Upper lobe of left lung (tissue), 6 donors: ENCODE measurements at regions not wholly inside any gene's neighbourhood (a gene's known extent, or its start where the extent isn't known, plus 50 kb on each side); places are given as distances from the start of the nearest gene placed in this dataset.

Source experiments
- ATAC-seq, 2 donors: fragments of 200-7000 bp; cut with Tn5 transposase; one replicate each; pipeline ENCODE4 v1.9.1; 2022; ENCODE audit warnings: mild to moderate bottlenecking in 2 of 2, moderate library complexity in 2 of 2; ENCODE audit not compliant: low FRiP score in 2 of 2
- DNase-seq, 2 donors: peaks; one replicate each; pipeline ENCODE4 v3.0.0-alpha.2; 2019 to 2020
- H3K27ac ChIP-seq, 4 donors: fragments of 200-600 bp; sonication (generic); one replicate each; pipeline ENCODE4 v1.5.1; 2016 to 2019
- H3K27me3 ChIP-seq, 4 donors: fragments of 200-600 bp; sonication (generic); one replicate each; pipeline ENCODE4 v1.5.1; 2017 to 2019
- H3K36me3 ChIP-seq, 4 donors: fragments of 200-600 bp; sonication (generic); one replicate each; pipeline ENCODE4 v1.5.1; 2016 to 2019
- H3K4me1 ChIP-seq, 4 donors: fragments of 200-600 bp; sonication (generic); one replicate each; pipeline ENCODE4 v1.5.1; 2018 to 2019
- H3K4me3 ChIP-seq, 4 donors: fragments of 200-600 bp; sonication (generic); one replicate each; pipeline ENCODE4 v1.5.1; 2017 to 2019; ENCODE audit warnings: mild to moderate bottlenecking in 2 of 4, moderate library complexity in 1 of 4
- H3K9me3 ChIP-seq, 4 donors: fragments of 200-600 bp; sonication (generic); one replicate each; pipeline ENCODE4 v1.5.1; 2018 to 2019
- EP300 ChIP-seq, 4 donors: sonication (generic); formaldehyde crosslinking; IDR thresholded peaks; one replicate each; pipeline ENCODE4 v1.5.1; 2017; ENCODE audit warnings: antibody characterized with exemption in 4 of 4, control low read depth in 2 of 4
- POLR2A ChIP-seq, 4 donors: fragments of 450-650 bp; IDR thresholded peaks; one replicate each; pipeline ENCODE4 v1.5.1; 2016 to 2017; ENCODE audit warnings: antibody characterized with exemption in 4 of 4, mild to moderate bottlenecking in 2 of 4
- POLR2AphosphoS5 ChIP-seq, 2 donors: sonication (generic); formaldehyde crosslinking; IDR thresholded peaks; one replicate each; pipeline ENCODE4 v1.5.1; 2017; ENCODE audit warnings: antibody characterized with exemption in 2 of 2
- WGBS, 2 donors: methylation state at CpG; one replicate each; pipeline ENCODE4 v1.1.5; 2017 to 2018; 5-methylcytosine and 5-hydroxymethylcytosine counted together
- TF ChIP-seq, protein P1 (sequence below), 6 experiments: fragments of 450-650 bp in 4 of 6; fragments of 200-600 bp in 2 of 6; sonication (generic) in 2 of 6; IDR thresholded peaks; one replicate each; pipeline ENCODE4 v1.5.1; 2016 to 2019; ENCODE audit warnings: antibody characterized with exemption in 6 of 6
- donor health status: DM: no; HTN: no; CAD: no; lungs with moderate emphysema.
- donor health status: DM: no; HTN: yes; CAD: no; lungs with severe emphysema.

DNA sequence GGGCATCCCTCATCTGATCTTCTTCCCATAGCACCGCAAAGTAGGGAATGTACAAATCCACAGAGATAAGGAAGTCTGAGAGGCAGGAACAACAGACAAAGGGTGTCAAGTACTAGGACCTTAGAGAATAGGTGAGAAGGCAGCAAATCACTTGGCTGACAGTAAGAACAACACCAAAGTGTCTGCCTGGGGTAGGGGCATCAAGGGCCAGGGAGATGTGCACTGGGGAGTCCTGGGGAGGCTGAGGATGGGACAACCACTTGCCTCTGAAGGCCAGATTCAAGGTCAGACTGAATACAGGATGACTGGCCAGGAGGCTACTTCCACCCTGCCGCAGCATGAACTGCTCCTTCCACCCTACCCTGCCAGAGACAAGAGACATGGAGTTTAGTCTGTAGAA, 1040.8 kb downstream of the BCL11B start:
- ATAC-seq (no peak), DNase-seq (no peak)
- Histone ChIP-seq H3K27ac (no peak overlapping the region), H3K27me3 (no peaks in the 10 kb centered on the region), H3K9me3 (no peaks in the 10 kb centered on the region), H3K36me3 (no peaks in the 10 kb centered on the region), H3K4me3 (no peak overlapping the region), H3K4me1 (no peaks in the 10 kb centered on the region)
- 81 to 88% methylated on average over 2 of the region's 2 CpGs for WGBS, 2 donors
- TF ChIP-seq POLR2AphosphoS5 (IDR thresholded peaks at IDR 0.05) = no peak
- no peak for TF ChIP-seq POLR2A (IDR thresholded peaks at IDR 0.05)
- no peak for TF ChIP-seq EP300 (IDR thresholded peaks at IDR 0.05)
- TF ChIP-seq, protein P1, sequence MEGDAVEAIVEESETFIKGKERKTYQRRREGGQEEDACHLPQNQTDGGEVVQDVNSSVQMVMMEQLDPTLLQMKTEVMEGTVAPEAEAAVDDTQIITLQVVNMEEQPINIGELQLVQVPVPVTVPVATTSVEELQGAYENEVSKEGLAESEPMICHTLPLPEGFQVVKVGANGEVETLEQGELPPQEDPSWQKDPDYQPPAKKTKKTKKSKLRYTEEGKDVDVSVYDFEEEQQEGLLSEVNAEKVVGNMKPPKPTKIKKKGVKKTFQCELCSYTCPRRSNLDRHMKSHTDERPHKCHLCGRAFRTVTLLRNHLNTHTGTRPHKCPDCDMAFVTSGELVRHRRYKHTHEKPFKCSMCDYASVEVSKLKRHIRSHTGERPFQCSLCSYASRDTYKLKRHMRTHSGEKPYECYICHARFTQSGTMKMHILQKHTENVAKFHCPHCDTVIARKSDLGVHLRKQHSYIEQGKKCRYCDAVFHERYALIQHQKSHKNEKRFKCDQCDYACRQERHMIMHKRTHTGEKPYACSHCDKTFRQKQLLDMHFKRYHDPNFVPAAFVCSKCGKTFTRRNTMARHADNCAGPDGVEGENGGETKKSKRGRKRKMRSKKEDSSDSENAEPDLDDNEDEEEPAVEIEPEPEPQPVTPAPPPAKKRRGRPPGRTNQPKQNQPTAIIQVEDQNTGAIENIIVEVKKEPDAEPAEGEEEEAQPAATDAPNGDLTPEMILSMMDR (IDR thresholded peaks at IDR 0.05) = no peak

- Histone ChIP-seq H3K4me1 (no peaks in the 10 kb centered on the region), H3K27me3 (no peaks in the 10 kb centered on the region), H3K4me3 (no peak overlapping the region), H3K36me3 (no peaks in the 10 kb centered on the region), H3K9me3 (no peaks in the 10 kb centered on the region), H3K27ac (no peak overlapping the region)
- no peak for TF ChIP-seq POLR2A (IDR thresholded peaks at IDR 0.05)
- no peak for TF ChIP-seq POLR2AphosphoS5 (IDR thresholded peaks at IDR 0.05)
- TF ChIP-seq, protein P1 (IDR thresholded peaks at IDR 0.05) = no peak
- no peak for TF ChIP-seq EP300 (IDR thresholded peaks at IDR 0.05)
- no peak for DNase-seq
- no peak for ATAC-seq
- WGBS, 2 donors = 71 to 72% methylated on average over 6 of the region's 6 CpGs
Measured at GRCh38 chr14:98233656-98234055, 1038.3 kb downstream of the BCL11B start.

DNA sequence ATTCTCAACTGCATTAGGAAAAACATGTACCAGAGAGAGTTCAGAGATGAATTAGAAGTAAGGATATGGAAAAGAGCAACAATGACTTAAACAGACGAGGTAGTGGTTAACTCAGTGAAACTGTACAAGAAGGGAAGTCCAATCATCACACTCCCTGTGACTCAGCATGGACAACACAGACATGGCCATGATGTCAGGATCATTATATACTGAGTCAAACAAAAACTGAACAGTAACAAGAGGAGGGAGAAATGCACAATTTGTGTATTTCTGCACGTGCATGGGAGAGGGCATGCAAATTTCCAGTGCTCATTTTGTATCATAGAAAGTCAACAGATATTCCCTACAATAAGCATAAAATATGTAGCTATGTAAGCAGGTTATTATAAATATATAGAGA, 1037.8 kb downstream of the BCL11B start:
- Histone ChIP-seq H3K9me3 (no peaks in the 10 kb centered on the region), H3K27me3 (no peaks in the 10 kb centered on the region), H3K4me3 (no peak overlapping the region), H3K4me1 (no peaks in the 10 kb centered on the region), H3K27ac (no peak overlapping the region), H3K36me3 (no peaks in the 10 kb centered on the region)
- 60 to 62% methylated on average over 2 of the region's 2 CpGs for WGBS, 2 donors
- ATAC-seq = no peak
- no peak for TF ChIP-seq EP300 (IDR thresholded peaks at IDR 0.05)
- TF ChIP-seq, protein P1 (IDR thresholded peaks at IDR 0.05) = no peak
- TF ChIP-seq POLR2A (IDR thresholded peaks at IDR 0.05) = no peak
- TF ChIP-seq POLR2AphosphoS5 (IDR thresholded peaks at IDR 0.05) = no peak
- no peak for DNase-seq

- no peak for ATAC-seq
- H3K9me3 ChIP-seq = no peaks in the 10 kb centered on the region
- WGBS, 2 donors = 83 to 92% methylated on average over 3 of the region's 3 CpGs
Measured at GRCh38 chr14:98236314-98236713, 1035.7 kb downstream of the BCL11B start.

DNA sequence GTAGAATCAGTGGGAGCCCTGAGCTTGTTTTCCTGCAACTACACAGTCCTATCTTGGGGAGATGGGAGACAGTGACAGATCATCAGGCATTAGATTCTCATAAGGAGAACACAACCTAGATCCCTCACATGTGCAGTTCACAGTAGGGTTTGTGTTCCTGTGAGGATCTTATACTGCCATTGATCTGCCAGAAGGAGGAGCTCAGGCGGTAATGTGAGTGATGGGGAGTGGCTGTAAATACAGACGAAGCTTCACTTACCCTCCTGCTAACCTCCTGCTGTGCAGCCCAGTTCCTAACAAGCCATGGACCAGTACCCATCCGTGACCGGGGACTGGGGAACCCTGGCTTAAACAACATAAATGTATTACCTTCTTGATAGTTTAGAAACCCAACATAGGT, 1034.1 kb downstream of the BCL11B start:
- DNase-seq (no peak), ATAC-seq (no peak)
- Histone ChIP-seq H3K27me3 (no peaks in the 10 kb centered on the region), H3K36me3 (no peaks in the 10 kb centered on the region), H3K4me3 (no peak overlapping the region), H3K27ac (no peak overlapping the region), H3K9me3 (no peaks in the 10 kb centered on the region), H3K4me1 (no peaks in the 10 kb centered on the region)
- WGBS, 2 donors = 79 to 93% methylated on average over 4 of the region's 4 CpGs
- TF ChIP-seq POLR2AphosphoS5 (IDR thresholded peaks at IDR 0.05) (no peak), EP300 (IDR thresholded peaks at IDR 0.05) (no peak), POLR2A (IDR thresholded peaks at IDR 0.05) (no peak)
- TF ChIP-seq, protein P1 (IDR thresholded peaks at IDR 0.05) = no peak

More at GRCh38 chr14:98236314-98236713, 1035.7 kb downstream of the BCL11B start:
- Histone ChIP-seq H3K27ac (no peak overlapping the region), H3K27me3 (no peaks in the 10 kb centered on the region), H3K36me3 (no peaks in the 10 kb centered on the region), H3K4me1 (no peaks in the 10 kb centered on the region), H3K4me3 (no peak overlapping the region)
- TF ChIP-seq, protein P1 (IDR thresholded peaks at IDR 0.05) = no peak
- TF ChIP-seq POLR2A (IDR thresholded peaks at IDR 0.05) (no peak), EP300 (IDR thresholded peaks at IDR 0.05) (no peak), POLR2AphosphoS5 (IDR thresholded peaks at IDR 0.05) (no peak)
- DNase-seq = no peak
